Dermis blood vessel endothelial cell (primary cell): ENCODE measurements at regions not wholly inside any gene's neighbourhood (a gene's known extent, or its start where the extent isn't known, plus 50 kb on each side); places are given as distances from the start of the nearest gene placed in this dataset.
A peak's percentile ranks its signal among the peaks of the same experiment; 100 is the strongest.
"Not testable (repeated sequence)": the region's sequence is repeated elsewhere in the genome, so short reads cannot be mapped to it uniquely, and the experiment has no call there.

Source experiments
- DNase-seq: peaks from one replicate; pipeline ENCODE4 v3.0.0; 2010

DNA sequence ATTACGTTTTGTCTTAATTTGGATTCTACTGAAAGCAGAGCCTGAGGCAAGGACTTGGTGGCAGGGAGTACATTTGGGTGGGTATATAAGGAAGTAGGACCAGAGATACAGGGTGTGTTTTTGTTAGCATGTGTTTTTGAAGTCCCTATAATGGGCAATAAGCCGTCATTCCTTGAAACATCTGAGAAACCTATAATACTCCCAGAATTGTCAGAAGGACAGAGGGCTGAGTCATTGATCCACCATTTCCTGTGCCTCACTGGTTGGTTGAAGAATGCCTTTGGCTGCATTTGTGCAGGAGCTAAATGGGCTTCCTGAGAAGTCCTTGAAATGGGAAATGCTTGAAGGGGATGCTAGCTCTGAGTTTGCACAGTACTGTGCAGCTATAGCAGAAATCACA is 281.8 kb upstream of the ZEB2 start:
- DNase-seq, result peak; percentile 91

DNA sequence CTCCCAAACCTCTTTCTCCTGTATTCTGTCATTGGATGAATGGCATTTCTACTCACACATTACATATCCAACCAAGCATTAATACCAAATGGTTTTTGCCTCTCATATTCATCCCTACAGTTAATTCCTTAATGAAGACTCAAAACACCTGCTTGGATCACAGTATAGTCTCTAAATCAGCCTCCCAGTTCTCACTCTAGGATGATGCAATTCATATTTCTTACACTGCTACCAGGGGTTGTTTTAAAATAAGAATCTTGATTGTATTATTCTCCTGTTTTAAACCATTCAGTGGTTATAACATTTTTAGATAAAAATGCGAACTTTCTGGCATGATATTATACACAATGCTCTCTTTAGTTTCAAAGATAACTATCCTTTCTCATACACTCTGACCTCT is 281.4 kb upstream of the ZEB2 start:
- peak; percentile 1 for DNase-seq

DNA sequence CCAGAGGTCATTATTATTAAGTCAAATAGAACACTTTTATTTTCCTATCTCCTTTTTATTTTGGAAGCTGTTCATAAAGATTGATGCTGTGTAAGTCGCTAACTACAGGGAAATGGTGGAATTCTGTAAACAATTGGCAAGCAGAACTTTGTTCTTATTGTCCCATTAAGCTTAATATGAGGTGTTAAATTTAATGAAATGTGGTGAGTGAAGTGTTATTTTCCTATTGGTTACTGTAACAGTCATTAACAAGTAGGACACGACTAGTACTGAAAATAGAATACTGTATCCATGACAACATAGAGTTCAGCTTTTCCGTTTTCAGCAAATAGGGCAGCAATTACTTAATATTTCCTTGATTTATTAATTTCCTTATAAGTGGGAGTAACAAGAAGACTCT is 279.1 kb upstream of the ZEB2 start:
- peak; percentile 20 for DNase-seq

DNA sequence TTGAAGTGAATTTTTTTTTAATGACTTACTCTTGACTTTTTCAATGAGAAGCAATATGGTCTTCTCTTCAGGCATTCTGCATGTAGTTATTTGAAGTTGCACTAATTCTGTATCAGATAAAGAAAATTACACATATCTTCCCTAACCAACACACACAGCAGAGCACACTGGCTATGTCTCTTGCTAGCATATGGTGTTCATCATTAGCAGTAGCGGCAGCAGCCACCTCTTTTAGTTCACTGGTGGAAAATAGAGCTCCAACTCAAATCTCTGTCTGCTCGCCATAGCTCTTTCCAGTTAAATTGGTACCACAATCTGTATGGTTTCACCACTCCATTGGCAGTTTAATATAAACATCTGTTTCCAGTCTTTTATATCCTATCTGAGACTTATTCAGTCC is 278.1 kb upstream of the ZEB2 start:
- DNase-seq, result no peak

DNA sequence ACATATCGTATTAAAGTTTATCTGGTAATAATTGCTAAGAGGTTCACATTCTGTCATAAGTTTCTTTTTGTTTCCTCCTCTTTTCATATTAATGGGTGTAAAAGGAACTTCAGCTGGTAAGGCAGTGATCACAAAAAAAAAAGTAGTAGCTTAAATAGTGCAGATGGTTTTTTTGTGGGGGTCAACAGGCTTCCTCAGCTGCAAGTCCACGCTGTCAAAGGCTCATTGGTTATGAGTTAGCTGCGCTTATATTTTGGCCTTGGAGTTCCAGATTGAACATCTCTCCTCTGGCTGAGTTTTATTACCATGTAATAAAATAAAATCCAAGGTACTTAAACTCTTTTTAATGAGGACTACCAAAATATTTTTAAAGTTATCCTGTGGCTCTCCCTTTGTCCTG is 277.0 kb upstream of the ZEB2 start:
- no peak for DNase-seq

DNA sequence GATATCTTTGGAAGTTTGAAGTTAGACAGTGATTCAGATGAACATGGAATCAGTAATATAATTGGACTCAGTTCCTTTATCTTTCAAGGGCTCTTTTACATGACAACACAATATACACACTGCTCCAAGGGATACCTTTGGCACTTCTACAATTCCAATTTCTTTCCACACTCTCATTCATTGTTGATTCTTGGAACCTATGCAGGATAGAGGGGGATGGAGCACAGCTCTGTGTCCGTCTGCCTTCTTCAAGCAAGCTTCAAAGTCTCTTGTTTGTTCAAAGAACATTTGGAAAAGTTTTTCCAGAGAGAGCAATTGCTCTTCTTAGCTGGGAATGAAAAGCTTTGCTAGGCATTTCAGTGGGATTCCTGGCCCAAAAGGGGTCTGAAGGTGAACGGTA is 276.2 kb upstream of the ZEB2 start:
- no peak for DNase-seq

DNA sequence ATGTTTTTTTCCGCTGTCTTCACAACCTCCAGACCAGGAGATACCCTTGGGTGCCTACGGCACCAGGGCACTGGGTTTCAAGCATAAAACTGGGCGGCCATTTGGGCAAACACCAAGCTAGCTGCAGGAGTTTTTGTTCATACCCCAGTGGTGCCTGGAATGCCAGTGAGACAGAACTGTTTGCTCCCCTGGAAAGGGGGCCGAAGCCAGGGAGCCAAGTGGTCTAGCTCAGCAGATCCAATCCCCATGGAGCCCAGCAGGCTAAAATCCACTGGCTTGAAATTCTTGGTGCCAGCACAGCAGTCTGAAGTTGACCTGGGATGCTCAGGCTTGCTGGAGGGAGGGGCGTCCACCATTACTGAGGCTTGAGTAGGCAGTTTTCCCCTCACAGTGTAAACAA is 265.3 kb upstream of the ZEB2 start:
- no peak for DNase-seq

DNA sequence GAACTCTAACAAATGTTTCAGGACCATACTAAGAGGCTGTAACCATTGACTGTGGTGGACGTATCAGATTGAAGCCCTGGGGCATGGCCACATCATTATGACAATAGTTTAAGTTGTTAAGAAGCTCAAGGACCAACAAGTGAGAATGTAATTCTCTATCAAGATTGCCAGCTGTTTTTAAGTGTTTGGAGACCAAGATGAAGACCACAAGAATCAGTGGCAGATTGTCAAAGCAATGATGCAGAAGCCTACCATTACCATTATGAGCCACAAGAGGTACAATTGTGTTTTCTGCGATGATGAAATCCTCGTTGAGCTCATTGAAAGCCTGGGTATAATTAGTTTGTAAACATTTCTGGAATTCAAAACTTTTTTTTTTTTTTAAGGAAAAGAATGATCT is 261.1 kb upstream of the ZEB2 start:
- DNase-seq, result no peak

DNA sequence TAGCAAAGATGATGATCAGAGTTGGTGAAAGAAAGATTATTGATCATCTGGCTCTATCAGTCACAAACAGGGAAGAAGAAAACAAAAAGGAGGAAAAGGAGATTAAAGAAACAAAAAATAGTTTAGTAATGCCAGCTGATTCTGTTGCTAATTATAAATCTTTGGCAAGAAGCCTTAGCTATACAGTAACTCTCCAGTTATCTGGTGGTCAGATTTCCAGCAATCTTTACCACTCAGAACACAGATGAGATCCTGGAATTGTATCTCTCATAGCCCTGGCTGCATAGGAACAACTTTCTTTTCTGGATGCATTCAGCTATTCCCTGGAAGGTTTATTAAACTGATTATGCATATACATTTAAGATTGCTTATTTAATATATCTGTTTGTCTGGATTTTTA is 256.8 kb upstream of the ZEB2 start:
- no peak for DNase-seq

DNA sequence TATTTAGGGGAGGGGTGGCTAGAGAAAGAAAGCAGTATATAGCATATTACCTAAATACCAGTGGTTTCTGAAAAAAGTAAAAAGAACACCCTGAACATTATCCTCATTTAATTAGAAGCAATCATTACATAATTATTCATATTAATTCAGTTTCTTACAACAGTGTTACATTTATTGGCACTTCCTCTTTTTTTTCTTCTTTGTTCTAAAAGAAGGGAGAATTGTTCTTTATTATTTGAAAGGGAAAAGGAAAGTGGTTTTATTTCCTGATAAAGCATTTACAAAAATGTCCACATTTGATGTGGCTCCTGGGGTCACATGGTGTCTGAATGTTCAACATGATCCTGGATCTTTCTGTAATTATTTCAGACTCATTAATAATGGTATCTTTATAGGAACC is 254.9 kb upstream of the ZEB2 start:
- DNase-seq, result no peak

DNA sequence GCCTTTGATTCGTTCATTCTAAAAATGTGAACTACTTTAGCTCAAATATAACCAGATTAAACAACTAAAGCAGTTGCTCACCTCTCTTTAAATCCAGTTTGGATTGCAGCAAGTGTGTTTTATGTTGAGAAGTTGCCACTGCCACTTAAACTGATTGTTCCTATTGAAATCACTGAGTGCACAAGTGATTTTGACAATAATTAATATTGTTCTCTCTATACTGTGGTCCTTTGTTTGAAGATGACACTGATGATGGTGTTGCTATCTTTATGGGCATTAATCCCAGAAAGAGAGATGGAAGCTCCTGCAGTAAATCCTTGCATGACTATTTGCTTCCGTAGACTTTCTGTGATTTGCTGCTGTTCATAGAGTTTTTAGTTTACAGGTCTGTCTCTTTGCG is 251.4 kb upstream of the ZEB2 start:
- no peak for DNase-seq

DNA sequence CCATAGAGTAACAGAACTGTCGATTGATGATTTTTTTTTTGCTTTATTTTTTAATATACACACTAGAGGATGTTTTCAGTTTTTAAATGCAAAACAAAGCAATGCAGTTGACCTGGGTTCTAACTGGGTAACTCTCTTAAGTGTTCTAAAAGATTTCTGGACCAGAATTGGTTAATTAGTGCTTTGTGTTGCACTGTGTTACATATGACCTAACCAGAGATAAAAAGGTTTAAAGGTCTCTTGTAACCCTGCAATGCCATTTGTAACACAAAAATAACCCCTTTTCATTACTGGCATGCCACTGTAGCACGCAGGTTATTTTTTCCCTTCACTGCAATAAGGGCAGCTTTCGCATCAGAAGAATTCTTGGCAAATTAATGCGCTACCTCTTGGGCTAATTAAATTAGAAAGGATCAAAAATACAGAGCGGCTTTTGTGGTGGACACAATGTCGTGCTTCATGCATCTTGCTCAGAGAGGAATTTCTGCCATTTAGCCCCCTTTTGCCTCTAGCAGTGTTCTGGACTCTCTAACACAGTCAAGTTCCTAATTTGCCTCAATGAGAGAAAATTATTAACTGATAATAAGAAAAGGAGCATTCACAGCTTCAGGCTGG is 250.8 kb upstream of the ZEB2 start:
- no peak for DNase-seq

DNA sequence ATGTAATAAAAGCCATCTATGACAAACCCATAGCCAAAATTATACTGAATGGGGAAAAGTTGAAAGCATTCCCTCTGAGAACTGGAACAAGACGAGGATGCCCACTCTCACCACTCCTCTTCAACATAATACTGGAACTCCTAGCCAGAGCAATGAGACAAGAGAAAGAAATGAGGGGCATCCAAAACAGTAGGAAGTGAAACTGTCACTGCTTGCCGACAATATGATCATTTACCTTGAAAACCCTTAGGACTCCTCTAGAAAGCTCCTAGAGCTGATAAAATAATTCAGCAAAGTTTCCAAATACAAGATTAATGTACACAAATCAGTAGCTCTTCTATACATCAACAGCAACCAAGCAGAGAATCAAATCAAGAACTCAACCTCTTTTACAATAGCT is 241.0 kb upstream of the ZEB2 start:
- not testable (repeated sequence) for DNase-seq

DNA sequence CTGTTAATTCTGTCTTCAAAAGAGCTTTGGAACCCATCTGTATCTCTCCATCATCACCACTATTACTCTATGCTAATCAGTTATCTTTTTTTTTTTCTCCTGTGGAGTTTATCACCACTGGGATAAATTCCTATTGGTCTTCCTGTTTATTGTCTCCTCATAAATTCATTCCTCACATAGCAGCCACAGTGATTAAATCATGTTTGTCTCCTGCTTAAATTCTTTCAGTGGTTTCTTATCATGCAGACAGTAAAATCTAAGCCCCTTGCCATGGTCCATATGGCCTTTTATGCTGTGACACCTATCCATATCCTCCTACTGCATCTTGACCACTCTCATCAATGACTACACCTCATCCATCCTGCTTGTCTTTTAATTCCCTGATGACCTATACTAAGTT is 239.8 kb upstream of the ZEB2 start:
- DNase-seq, result no peak

DNA sequence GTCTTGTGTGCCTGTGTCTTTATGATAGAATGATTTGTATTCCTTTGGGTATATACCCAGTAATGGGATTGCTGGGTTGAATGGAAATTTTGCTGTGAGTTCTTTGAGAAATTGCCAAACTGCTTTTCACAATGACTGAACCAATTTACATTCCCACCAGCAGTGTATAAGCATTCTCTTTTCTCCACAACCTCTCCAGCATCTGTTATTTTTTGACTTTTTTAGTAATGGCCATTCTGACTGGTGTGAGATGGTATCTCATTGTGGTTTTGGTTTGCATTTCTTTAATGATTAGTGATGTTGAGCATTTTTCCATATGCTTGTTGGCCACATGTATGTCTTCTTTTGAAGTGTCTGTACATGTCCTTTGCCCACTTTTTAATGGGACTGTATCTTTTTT is 238.3 kb upstream of the ZEB2 start:
- DNase-seq, result not testable (repeated sequence)

DNA sequence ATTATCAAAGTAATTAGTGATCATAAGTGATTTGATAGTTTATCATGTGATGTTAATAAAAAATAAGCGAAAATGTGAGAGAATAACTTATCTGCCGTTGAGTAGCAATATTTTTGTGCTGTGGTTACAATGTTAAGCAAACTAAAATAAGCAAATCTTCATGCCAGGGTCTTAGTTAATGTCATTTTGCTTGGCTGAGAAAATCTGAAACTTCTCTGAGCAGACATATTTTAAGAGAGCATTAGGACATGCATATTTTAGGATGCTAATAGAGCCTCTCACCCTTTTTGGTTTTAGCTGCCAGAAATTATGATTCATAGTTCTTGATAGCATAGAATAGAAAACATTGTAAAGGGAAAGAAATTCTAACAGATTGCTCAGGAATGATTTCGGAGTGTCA is 233.5 kb upstream of the ZEB2 start:
- DNase-seq, result no peak

DNA sequence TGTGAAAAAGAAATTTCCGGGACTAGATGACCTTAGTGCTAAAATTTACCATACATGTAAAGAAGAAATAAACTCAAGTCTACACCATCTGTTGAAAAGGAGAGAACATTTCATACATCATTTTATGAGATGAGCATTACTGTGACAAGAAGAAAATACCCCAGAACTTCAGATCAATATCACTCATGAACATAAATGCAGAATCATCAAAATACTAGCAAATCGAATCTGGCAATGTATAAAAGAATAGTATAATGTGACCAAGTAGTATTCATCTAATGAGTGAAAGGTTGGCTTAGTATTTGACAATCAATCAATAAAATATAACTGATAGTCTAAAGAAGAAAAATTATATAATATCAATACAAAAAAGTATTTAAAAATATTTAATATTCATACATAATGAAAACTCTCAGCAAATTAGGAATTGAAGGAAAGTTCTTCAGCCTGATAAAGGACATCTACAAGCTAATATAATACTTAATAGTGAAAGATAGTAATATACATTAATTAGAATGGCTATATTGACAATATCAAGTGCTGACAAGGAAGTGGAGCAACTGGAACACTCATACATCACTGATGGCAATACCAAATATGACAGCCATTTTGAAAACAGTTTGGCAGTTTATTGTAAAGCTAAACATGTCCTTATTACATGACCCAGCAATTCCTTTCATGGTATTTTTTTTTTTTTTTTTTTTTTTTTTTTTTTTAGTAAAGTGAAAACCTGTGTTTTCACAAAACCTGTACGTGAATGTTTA is 231.4 kb upstream of the ZEB2 start:
- DNase-seq, result no peak

DNA sequence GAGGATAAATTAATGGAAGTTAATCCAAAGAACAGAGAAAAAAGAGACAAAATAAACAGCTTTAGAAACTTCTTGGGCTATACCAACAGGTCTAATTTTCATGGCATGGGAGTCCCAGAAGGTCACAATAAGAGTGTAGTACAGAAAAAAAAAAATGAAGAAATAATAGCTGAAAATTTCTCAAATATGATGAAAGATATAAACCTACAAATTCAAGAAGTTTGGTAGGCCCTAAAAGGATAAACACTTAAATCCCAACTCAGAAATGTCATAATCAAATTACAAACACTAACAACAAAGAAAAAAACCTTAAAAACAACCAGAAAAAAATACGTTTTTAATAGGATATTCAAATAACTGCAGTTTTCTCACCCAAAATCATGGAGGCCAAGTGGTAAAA is 229.3 kb upstream of the ZEB2 start:
- DNase-seq, result no peak

DNA sequence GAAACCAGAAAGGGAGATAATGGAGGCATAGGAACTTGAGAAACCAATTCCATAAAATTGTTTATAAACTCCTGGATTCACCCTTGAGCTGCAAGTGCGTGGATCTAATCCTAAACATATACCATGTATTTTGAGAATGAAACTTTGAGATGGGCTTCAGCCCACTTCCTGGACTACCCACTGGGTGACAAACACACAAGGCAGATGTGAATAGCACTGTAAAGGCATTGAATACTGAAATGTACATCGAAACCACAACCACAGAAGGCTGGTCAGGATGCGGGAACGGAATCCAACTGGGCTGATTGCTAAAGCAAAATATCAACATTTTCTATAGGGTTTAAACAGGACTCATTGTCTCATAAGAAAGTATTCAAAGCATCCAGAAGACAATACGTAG is 228.5 kb upstream of the ZEB2 start:
- no peak for DNase-seq

DNA sequence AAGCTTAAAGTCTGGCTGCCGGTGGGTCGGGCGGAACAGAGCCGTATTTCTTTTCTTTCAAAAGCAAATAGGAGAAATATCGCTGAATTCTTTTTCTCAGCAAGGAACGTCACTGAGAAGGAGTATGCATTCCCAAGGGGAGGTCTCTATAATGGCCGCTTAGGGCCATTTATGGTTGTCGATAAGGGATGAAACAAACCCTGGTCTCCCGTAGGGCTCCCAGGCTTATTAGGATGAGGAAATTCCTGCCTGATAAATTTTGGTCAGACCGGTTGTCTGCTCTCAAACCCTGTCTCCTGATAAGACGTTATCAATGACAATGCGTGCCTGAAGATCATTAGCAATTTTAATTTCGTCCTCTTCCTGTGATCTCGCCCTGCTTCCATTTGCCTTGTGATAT is 227.7 kb upstream of the ZEB2 start:
- no peak for DNase-seq

DNA sequence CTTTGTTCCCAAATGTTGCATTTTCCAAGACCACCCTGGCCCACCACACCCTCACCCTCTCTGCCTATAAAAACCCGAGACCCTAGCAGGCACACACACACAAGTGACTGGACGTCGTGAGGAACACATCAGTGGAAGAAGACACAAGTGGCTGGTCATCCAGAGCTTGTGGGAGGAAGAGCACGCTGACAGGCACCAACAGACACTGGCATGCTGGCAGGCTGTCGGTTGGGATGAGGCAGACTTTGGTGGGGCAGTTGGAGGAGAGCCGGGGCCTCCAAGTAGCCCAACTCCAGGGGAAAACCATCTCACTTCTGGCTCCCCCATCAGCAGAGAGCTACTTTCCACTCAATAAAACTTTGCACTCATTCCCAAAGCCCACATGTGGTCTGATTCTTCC is 225.5 kb upstream of the ZEB2 start:
- no peak for DNase-seq

DNA sequence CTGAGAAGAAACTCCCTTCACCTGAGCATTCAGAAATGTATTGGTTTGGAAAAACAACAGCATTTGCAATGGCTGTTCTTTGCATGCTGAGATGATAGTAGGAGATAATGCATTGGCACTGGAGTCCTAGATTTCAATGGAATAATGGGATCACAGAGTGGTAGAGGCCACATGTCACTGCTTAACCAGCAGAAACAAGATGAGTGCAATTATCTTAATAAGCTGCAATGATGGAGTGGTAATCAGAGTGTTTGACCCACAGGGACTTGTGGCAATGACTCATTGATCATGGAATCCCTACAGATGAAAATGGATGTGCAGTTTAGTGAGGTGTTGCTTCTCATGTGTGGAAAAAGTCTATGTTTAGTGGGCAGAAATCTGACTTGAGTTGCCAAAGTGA is 218.8 kb upstream of the ZEB2 start:
- no peak for DNase-seq

DNA sequence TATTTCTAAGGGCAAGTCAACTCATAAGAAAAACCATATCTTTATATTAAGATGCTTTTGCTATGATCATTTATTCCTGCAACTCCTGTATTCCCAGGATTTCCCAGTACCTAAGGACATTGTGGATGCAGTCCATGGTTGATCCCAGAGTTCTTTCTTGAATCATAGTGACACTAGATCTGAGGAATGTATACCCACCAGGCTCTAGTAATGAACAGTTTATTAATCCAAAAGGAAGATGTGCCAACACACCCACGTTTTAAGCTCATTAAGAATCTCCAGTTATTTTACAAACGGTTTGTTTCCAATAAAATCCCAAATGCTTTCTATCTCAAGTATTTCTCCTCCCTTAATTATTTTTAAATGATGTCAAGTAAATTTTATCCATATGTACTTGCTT is 210.8 kb upstream of the ZEB2 start:
- DNase-seq, result no peak

DNA sequence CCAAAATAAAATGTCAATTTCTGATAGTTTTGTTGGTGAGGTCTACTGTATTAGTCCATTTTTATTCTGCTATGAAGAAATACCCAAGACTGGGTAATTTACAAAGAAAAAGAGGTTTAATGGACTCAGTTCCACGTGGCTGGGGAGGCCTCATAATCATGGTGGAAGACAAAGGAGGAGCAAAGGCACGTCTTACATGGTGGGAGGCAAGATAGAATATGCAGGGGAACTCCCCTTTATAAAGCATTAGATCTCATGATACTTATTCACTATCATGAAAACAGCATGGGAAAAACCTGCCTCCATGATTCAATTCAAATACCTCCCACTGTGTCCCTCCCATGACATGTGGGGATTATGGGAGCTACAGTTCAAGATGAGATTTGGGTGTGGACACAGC is 204.5 kb upstream of the ZEB2 start:
- DNase-seq, result not testable (repeated sequence)

DNA sequence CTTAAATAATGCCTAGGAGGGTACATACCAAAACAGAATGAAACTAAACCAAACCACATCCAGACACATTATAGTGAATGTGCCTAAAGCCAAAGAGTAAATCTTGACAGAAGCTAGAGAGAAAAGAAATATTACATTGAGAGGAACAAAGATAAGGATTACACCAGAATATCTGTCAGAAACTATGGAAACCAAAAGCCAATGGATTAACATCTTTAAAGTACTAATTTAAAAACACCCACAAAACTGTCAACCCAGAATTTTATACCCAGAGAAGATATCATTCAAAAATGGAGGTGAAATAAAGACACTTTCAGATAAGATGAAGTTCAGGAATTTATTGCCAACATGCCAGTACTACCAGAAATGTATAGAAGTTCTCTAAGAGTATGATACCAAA is 198.5 kb upstream of the ZEB2 start:
- no peak for DNase-seq
